ENCODE measurements at regions not wholly inside any gene's neighbourhood (a gene's known extent, or its start where the extent isn't known, plus 50 kb on each side); places are given as distances from the start of the nearest gene placed in this dataset.
A peak's percentile ranks its signal among the peaks of the same experiment; 100 is the strongest.

GRCh38 chr10:42998481-42999384 lies 78.1 kb upstream of the RET start:
- no peak overlapping the region for H3K27ac ChIP-seq
- H3K4me3 ChIP-seq, result no peak overlapping the region
- no peaks in the 10 kb centered on the region for H3K4me1 ChIP-seq
- no peaks in the 10 kb centered on the region for H3K27me3 ChIP-seq
- H3K36me3 ChIP-seq, result no peaks in the 10 kb centered on the region
- no peaks in the 10 kb centered on the region for H3K9me3 ChIP-seq
- peak; percentile 55 for DNase-seq (ENCODE audit: low spot score)
- no peak for TF ChIP-seq CTCF (IDR thresholded peaks at IDR 0.05)

- no peaks in the 10 kb centered on the region for H3K27me3 ChIP-seq
- H3K36me3 ChIP-seq, result no peaks in the 10 kb centered on the region
- no peak overlapping the region for H3K27ac ChIP-seq
- no peak overlapping the region for H3K4me3 ChIP-seq
- DNase-seq (ENCODE audit: low spot score), result no peak
- TF ChIP-seq CTCF (IDR thresholded peaks at IDR 0.05), result no peak
- H3K9me3 ChIP-seq, result no peaks in the 10 kb centered on the region
- H3K4me1 ChIP-seq, result no peaks in the 10 kb centered on the region
Observed at GRCh38 chr10:42999385-43000020, 77.4 kb upstream of the RET start.

GRCh38 chr10:43000021-43000411 lies 76.9 kb upstream of the RET start:
- H3K9me3 ChIP-seq, result no peaks in the 10 kb centered on the region
- H3K36me3 ChIP-seq, result no peaks in the 10 kb centered on the region
- no peak for TF ChIP-seq CTCF (IDR thresholded peaks at IDR 0.05)
- H3K4me1 ChIP-seq, result no peaks in the 10 kb centered on the region
- no peaks in the 10 kb centered on the region for H3K27me3 ChIP-seq
- H3K4me3 ChIP-seq, result no peak overlapping the region
- no peak overlapping the region for H3K27ac ChIP-seq
- DNase-seq (ENCODE audit: low spot score), result no peak

GRCh38 chr10:43000651-43001426 lies 76.0 kb upstream of the RET start:
- H3K36me3 ChIP-seq, result no peaks in the 10 kb centered on the region
- H3K4me1 ChIP-seq, result no peaks in the 10 kb centered on the region
- no peak overlapping the region for H3K27ac ChIP-seq
- H3K27me3 ChIP-seq, result no peaks in the 10 kb centered on the region
- no peaks in the 10 kb centered on the region for H3K9me3 ChIP-seq
- DNase-seq (ENCODE audit: low spot score), result no peak
- no peak for TF ChIP-seq CTCF (IDR thresholded peaks at IDR 0.05)
- H3K4me3 ChIP-seq, result no peak overlapping the region

- Histone ChIP-seq H3K27ac (no peak overlapping the region), H3K36me3 (no peaks in the 10 kb centered on the region)
- no peak for DNase-seq (ENCODE audit: low spot score)
Observed at GRCh38 chr10:43001427-43001795, 75.5 kb upstream of the RET start.

More at GRCh38 chr10:43001427-43001795, 75.5 kb upstream of the RET start:
- H3K27me3 ChIP-seq, result no peaks in the 10 kb centered on the region
- no peaks in the 10 kb centered on the region for H3K4me1 ChIP-seq
- H3K4me3 ChIP-seq, result no peak overlapping the region
- TF ChIP-seq CTCF (IDR thresholded peaks at IDR 0.05), result no peak
- no peaks in the 10 kb centered on the region for H3K9me3 ChIP-seq

Data from right atrium auricular region (tissue), 2 donors.